Lung (tissue), 11 donors: ENCODE measurements at regions not wholly inside any gene's neighbourhood (a gene's known extent, or its start where the extent isn't known, plus 50 kb on each side); places are given as distances from the start of the nearest gene placed in this dataset.

Experiments
- ATAC-seq: fragments of 200-7000 bp; cut with Tn5 transposase; one replicate; pipeline ENCODE4 v1.9.1; 2020; ENCODE audit warnings: moderate number of reproducible peaks; ENCODE audit not compliant: insufficient read depth, low FRiP score
- DNase-seq, 3 donors: peaks; one replicate each; pipeline ENCODE4 v3.0.0-alpha.2; 2013 to 2017
- H3K27ac ChIP-seq, 2 donors: one replicate each; pipeline ENCODE4 v1.5.1; 2013; ENCODE audit warnings: mild to moderate bottlenecking in 2 of 2, moderate library complexity in 2 of 2, control low read depth in 1 of 2, inconsistent platforms in 1 of 2, low read depth in 1 of 2, low read length in 1 of 2
- H3K27me3 ChIP-seq, 3 donors: one replicate each; pipeline ENCODE4 v1.5.1; 2013; ENCODE audit warnings: low read length in 2 of 3; ENCODE audit not compliant: control insufficient read depth in 3 of 3, insufficient read depth in 3 of 3
- H3K36me3 ChIP-seq, 4 donors: one replicate each; pipeline ENCODE4 v1.5.1; 2013; ENCODE audit warnings: low read length in 4 of 4, mild to moderate bottlenecking in 1 of 4, moderate library complexity in 1 of 4; ENCODE audit not compliant: control insufficient read depth in 4 of 4, insufficient read depth in 4 of 4
- H3K4me1 ChIP-seq, 5 donors: one replicate each; pipeline ENCODE4 v1.5.1; 2013; ENCODE audit warnings: low read length in 5 of 5, mild to moderate bottlenecking in 2 of 5, moderate library complexity in 1 of 5; ENCODE audit not compliant: control insufficient read depth in 5 of 5, insufficient read depth in 5 of 5
- H3K4me3 ChIP-seq: one replicate; pipeline ENCODE4 v1.5.1; 2013; ENCODE audit warnings: mild to moderate bottlenecking, control low read depth, moderate library complexity
- H3K9ac ChIP-seq, 2 donors: one replicate each; pipeline ENCODE4 v1.5.1; 2013; ENCODE audit warnings: low read length in 2 of 2, control low read depth in 1 of 2; ENCODE audit not compliant: insufficient read depth in 1 of 2
- H3K9me3 ChIP-seq, 4 donors: one replicate each; pipeline ENCODE4 v1.5.1; 2013; ENCODE audit warnings: low read length in 3 of 4, mild to moderate bottlenecking in 1 of 4, moderate library complexity in 1 of 4; ENCODE audit not compliant: control insufficient read depth in 4 of 4, insufficient read depth in 3 of 4
- CTCF ChIP-seq: IDR thresholded peaks from 2 replicates; pipeline ENCODE4 v1.5.1; 2012; ENCODE audit warnings: mild to moderate bottlenecking; ENCODE audit errors: control extremely low read depth, extremely low read depth
- WGBS, 2 donors: extraction: QIAGEN DNeasy Blood & Tissue Kit; methylation state at CpG; one replicate each; pipeline ENCODE4 v1.1.7; 2013; 5-methylcytosine and 5-hydroxymethylcytosine counted together
- donor health status: control.
- donor health status: control.
- donor health status: Bipolar disorder and iron deficiency.
- donor health status: healthy.
- donor health status: DM: yes; HTN: yes; CAD: no.

GRCh38 chr1:22341791-22342605 is 109.7 kb upstream of the ZBTB40 start:
- Histone ChIP-seq H3K9ac (no peak overlapping the region), H3K36me3 (no peaks in the 10 kb centered on the region), H3K4me3 (no peak overlapping the region), H3K27me3 (peaks cover 0 to 68% (median 63%) of the 10 kb centered on the region in 3 donors), H3K4me1 (peaks cover 0 to 26% (median 3%) of the 10 kb centered on the region in 5 donors), H3K27ac (no peak overlapping the region), H3K9me3 (no peaks in the 10 kb centered on the region)
- no peak for TF ChIP-seq CTCF
- 16 to 18% methylated on average over 28 of the region's 28 CpGs for WGBS, 2 donors
- ATAC-seq (peak; percentile 33), DNase-seq (peak; percentile 96 to 98 (median 96))

DNA sequence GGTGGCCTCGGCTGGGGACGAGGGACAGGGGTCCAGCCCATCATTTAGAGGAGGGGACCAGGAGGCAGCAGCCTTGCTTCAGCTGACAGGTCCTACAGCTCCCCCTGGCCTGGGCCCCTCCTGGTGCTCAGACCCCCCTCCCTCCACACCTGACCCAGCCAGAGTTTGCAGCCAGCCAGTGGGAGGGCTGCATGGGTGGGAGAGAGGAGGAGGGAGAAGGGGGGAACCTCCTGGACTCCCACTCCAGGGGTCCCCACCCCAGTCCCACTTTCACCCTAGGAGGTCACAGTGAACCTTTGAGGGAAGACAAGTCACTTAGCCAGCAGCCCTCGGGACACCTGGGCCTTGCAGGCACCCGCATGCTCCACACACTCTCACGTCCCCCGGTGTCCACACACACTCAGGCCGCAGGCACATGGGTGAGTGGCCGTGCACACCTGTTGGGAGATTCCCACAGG is 108.9 kb upstream of the ZBTB40 start:
- Histone ChIP-seq H3K27ac (no peak overlapping the region), H3K4me3 (no peak overlapping the region), H3K36me3 (no peaks in the 10 kb centered on the region), H3K9ac (no peak overlapping the region), H3K27me3 (peaks cover 0 to 69% (median 64%) of the 10 kb centered on the region in 3 donors), H3K4me1 (peaks cover 0 to 26% (median 3%) of the 10 kb centered on the region in 5 donors), H3K9me3 (no peaks in the 10 kb centered on the region)
- TF ChIP-seq CTCF: no peak
- WGBS, 2 donors: 51 to 54% methylated on average over 8 of the region's 8 CpGs
- DNase-seq (no peak), ATAC-seq (no peak)

GRCh38 chr1:22343456-22344328 is 108.0 kb upstream of the ZBTB40 start:
- no peak for DNase-seq
- 72 to 77% methylated on average over 29 of the region's 29 CpGs for WGBS, 2 donors
- no peak overlapping the region for H3K27ac ChIP-seq
- no peaks in the 10 kb centered on the region for H3K9me3 ChIP-seq
- H3K4me1 ChIP-seq: peaks cover 0 to 26% (median 3%) of the 10 kb centered on the region in 5 donors
- H3K36me3 ChIP-seq: no peaks in the 10 kb centered on the region
- no peak overlapping the region for H3K9ac ChIP-seq
- H3K4me3 ChIP-seq: no peak overlapping the region
- ATAC-seq: no peak
- TF ChIP-seq CTCF: no peak
- H3K27me3 ChIP-seq: peaks cover 0 to 70% (median 69%) of the 10 kb centered on the region in 3 donors
